ENCODE measurements at regions not wholly inside any gene's neighbourhood (a gene's known extent, or its start where the extent isn't known, plus 50 kb on each side); places are given as distances from the start of the nearest gene placed in this dataset.

DNA sequence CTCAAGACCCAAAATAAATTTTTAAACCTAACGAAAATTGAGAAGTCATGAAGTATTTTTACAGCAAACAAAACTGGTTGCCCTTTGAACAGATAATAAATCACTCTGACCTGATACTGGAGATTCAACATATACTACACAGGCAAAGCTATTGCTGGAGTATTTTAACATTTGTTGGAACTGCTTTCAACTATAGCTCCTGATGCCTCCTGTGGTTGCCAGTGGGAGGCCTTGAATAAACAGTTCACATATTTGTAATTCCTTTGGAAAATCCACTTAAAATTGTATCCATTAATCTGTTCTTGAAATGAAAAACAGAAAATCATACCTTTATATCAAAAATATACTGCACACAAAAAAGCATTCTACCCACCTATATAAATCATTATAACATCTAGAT lies 605.1 kb downstream of the KCTD8 start:
- Histone ChIP-seq H4K12ac (ENCODE audit: low read depth, low read length) (no peak overlapping the region), H2BK120ac (ENCODE audit: insufficient read depth, low read length, poor library complexity) (no peak overlapping the region), H3K4me1 (ENCODE audit: control insufficient read depth in 1 of 2, insufficient read depth in 2 of 2, low read length in 2 of 2) (no peaks in the 10 kb centered on the region), H4K8ac (ENCODE audit: low read depth, low read length) (no peak overlapping the region), H3K18ac (ENCODE audit: low read length) (no peak overlapping the region), H3K36me3 (ENCODE audit: control insufficient read depth in 1 of 2, insufficient read depth in 2 of 2, low read length in 2 of 2) (no peaks in the 10 kb centered on the region), H3K9ac (ENCODE audit: low read length) (no peak overlapping the region), H2BK12ac (ENCODE audit: low read length) (no peak overlapping the region), H3K23ac (ENCODE audit: low read length) (no peak overlapping the region), H2BK5ac (ENCODE audit: low read depth, low read length, poor library complexity) (no peak overlapping the region), H3K27me3 (ENCODE audit: insufficient read depth, low read length) (no peaks in the 10 kb centered on the region), H3K4me3 (ENCODE audit: low read depth, low read length) (no peak overlapping the region), H3K9me3 (ENCODE audit: insufficient read depth, low read depth, low read length) (peaks cover 6% of the 10 kb centered on the region), H3K79me1 (ENCODE audit: low read length) (no peaks in the 10 kb centered on the region), H3K14ac (ENCODE audit: low read length) (no peak overlapping the region), H4K91ac (ENCODE audit: low read depth, low read length) (no peak overlapping the region), H3K27ac (ENCODE audit: low read depth, low read length) (no peak overlapping the region), H3K4ac (ENCODE audit: low read depth, low read length) (no peak overlapping the region), H3K79me2 (ENCODE audit: control insufficient read depth, insufficient read depth, low read length, poor library complexity) (no peaks in the 10 kb centered on the region), H2AK5ac (ENCODE audit: low read length) (no peak overlapping the region), H2AFZ (ENCODE audit: insufficient read depth, low read length, poor library complexity) (no peak overlapping the region), H3K4me2 (ENCODE audit: low read length) (no peak overlapping the region)
- DNase-seq, result no peak
- WGBS (ENCODE audit: extremely low coverage, insufficient coverage, insufficient read length), result no CpG with 5 or more reads among the region's 1 CpG

DNA sequence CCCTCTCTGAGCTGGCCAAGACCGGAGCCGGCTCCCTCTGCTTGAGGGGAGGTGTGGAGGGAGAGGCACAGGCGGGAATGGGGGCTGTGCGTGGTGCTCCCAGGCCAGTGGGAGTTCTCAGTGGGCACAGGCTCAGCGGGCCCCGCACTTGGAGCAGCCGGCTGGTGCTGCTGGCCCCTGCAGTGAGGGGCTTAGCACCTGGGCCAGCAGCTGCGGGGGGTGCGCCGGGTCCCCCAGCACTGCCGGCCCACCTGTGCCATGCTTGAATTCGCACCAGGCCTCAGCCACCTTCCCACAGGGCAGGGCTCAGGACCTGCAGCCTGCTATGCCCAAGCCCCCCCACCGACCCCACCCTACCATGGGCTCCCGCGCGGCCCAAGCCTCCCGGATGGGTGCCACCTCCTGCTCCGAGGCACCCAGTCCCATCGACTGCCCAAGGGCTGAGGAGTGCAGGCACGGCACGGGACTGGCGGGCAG lies 602.5 kb downstream of the KCTD8 start:
- H2AK5ac ChIP-seq (ENCODE audit: low read length), result no peak overlapping the region
- no peak overlapping the region for H4K12ac ChIP-seq (ENCODE audit: low read depth, low read length)
- H2BK120ac ChIP-seq (ENCODE audit: insufficient read depth, low read length, poor library complexity), result no peak overlapping the region

DNA sequence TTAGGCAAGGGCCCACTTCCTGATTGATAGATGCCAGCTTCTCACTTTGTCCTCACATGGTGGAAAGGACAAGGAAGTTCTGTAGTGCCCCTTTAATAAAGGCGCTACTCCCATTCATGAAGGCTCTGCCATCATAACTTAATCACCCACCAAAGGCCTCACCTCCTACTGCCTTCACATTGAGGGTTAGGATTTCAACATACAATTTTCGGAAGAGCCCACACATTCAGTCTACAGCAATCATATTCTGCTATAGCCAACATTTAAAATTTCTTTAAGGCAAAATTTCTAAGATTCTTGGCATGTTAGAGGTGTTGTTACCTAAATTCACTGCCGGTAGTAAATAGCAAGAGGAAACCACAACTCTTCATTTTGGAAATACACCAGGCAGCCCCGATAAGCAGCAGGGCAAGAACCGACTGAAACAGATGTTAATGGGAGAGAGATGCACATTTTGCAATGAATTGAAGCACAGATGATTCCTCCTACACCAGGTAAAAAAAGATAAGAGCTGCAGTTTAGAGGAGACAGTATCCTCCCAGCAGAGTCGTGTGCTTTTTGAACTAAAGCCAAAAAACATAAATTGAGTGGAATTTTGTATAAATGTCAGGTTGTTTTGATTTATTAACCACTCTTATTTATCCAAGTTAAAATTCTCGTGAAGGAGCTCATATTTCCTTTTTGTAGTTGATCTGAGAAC lies 594.9 kb downstream of the KCTD8 start:
- H3K4me1 ChIP-seq (ENCODE audit: control insufficient read depth in 1 of 2, insufficient read depth in 2 of 2, low read length in 2 of 2), result no peaks in the 10 kb centered on the region
- no CpG with 5 or more reads among the region's 7 CpGs for WGBS (ENCODE audit: extremely low coverage, insufficient coverage, insufficient read length)
- H3K9ac ChIP-seq (ENCODE audit: low read length), result no peak overlapping the region
- H3K36me3 ChIP-seq (ENCODE audit: control insufficient read depth in 1 of 2, insufficient read depth in 2 of 2, low read length in 2 of 2), result no peaks in the 10 kb centered on the region
- DNase-seq, result no peak
- H3K14ac ChIP-seq (ENCODE audit: low read length), result no peak overlapping the region
- H4K12ac ChIP-seq (ENCODE audit: low read depth, low read length), result no peak overlapping the region
- H3K27ac ChIP-seq (ENCODE audit: low read depth, low read length), result no peak overlapping the region
- H2BK12ac ChIP-seq (ENCODE audit: low read length), result no peak overlapping the region
- H3K4me3 ChIP-seq (ENCODE audit: low read depth, low read length), result no peak overlapping the region
- no peak overlapping the region for H3K23ac ChIP-seq (ENCODE audit: low read length)
- H4K91ac ChIP-seq (ENCODE audit: low read depth, low read length), result no peak overlapping the region
- H4K8ac ChIP-seq (ENCODE audit: low read depth, low read length), result no peak overlapping the region
- no peaks in the 10 kb centered on the region for H3K79me2 ChIP-seq (ENCODE audit: control insufficient read depth, insufficient read depth, low read length, poor library complexity)
- H3K18ac ChIP-seq (ENCODE audit: low read length), result no peak overlapping the region
- no peak overlapping the region for H3K4me2 ChIP-seq (ENCODE audit: low read length)
- H3K27me3 ChIP-seq (ENCODE audit: insufficient read depth, low read length), result no peaks in the 10 kb centered on the region
- H3K79me1 ChIP-seq (ENCODE audit: low read length), result no peaks in the 10 kb centered on the region
- H2AFZ ChIP-seq (ENCODE audit: insufficient read depth, low read length, poor library complexity), result no peak overlapping the region
- H3K9me3 ChIP-seq (ENCODE audit: insufficient read depth, low read depth, low read length), result no peaks in the 10 kb centered on the region
- no peak overlapping the region for H2BK120ac ChIP-seq (ENCODE audit: insufficient read depth, low read length, poor library complexity)
- H2AK5ac ChIP-seq (ENCODE audit: low read length), result no peak overlapping the region
- H3K4ac ChIP-seq (ENCODE audit: low read depth, low read length), result no peak overlapping the region
- no peak overlapping the region for H2BK5ac ChIP-seq (ENCODE audit: low read depth, low read length, poor library complexity)

More for the DNA sequence above, 602.5 kb downstream of the KCTD8 start:
- no peak for DNase-seq
- H2BK5ac ChIP-seq (ENCODE audit: low read depth, low read length, poor library complexity), result no peak overlapping the region
- H3K9ac ChIP-seq (ENCODE audit: low read length), result no peak overlapping the region
- WGBS (ENCODE audit: extremely low coverage, insufficient coverage, insufficient read length), result no CpG with 5 or more reads among the region's 22 CpGs
- no peaks in the 10 kb centered on the region for H3K79me2 ChIP-seq (ENCODE audit: control insufficient read depth, insufficient read depth, low read length, poor library complexity)
- no peak overlapping the region for H4K8ac ChIP-seq (ENCODE audit: low read depth, low read length)
- no peak overlapping the region for H3K23ac ChIP-seq (ENCODE audit: low read length)
- no peaks in the 10 kb centered on the region for H3K4me1 ChIP-seq (ENCODE audit: control insufficient read depth in 1 of 2, insufficient read depth in 2 of 2, low read length in 2 of 2)
- no peak overlapping the region for H3K27ac ChIP-seq (ENCODE audit: low read depth, low read length)
- no peak overlapping the region for H4K91ac ChIP-seq (ENCODE audit: low read depth, low read length)
- no peaks in the 10 kb centered on the region for H3K27me3 ChIP-seq (ENCODE audit: insufficient read depth, low read length)
- H3K4ac ChIP-seq (ENCODE audit: low read depth, low read length), result no peak overlapping the region
- no peak overlapping the region for H2BK12ac ChIP-seq (ENCODE audit: low read length)
- H3K36me3 ChIP-seq (ENCODE audit: control insufficient read depth in 1 of 2, insufficient read depth in 2 of 2, low read length in 2 of 2), result no peaks in the 10 kb centered on the region
- H3K79me1 ChIP-seq (ENCODE audit: low read length), result no peaks in the 10 kb centered on the region
- H3K14ac ChIP-seq (ENCODE audit: low read length), result no peak overlapping the region
- H3K4me3 ChIP-seq (ENCODE audit: low read depth, low read length), result no peak overlapping the region
- H3K9me3 ChIP-seq (ENCODE audit: insufficient read depth, low read depth, low read length), result peaks cover 6% of the 10 kb centered on the region
- no peak overlapping the region for H3K18ac ChIP-seq (ENCODE audit: low read length)
- no peak overlapping the region for H3K4me2 ChIP-seq (ENCODE audit: low read length)
- H2AFZ ChIP-seq (ENCODE audit: insufficient read depth, low read length, poor library complexity), result no peak overlapping the region

DNA sequence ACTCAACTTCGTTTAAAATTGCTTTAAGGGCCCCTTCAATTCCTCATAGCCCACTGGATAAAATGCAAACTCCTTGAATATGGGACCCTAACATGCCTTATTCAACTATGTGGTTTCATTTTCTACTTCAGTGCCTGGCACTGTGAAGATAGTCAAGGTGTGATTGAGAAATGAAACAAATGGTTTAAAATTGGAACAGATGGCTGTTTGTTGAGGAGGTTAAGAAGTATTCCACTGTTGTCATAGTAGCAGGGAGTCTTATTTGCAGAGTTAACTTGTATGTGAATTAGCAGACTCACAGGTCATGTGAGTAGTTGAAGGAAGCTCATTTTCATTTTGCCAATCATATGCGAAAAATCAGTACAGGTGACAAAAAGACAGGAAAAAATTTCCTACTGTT lies 593.3 kb downstream of the KCTD8 start:
- no CpG with 5 or more reads among the region's 2 CpGs for WGBS (ENCODE audit: extremely low coverage, insufficient coverage, insufficient read length)
- H4K12ac ChIP-seq (ENCODE audit: low read depth, low read length), result no peak overlapping the region
- H3K18ac ChIP-seq (ENCODE audit: low read length), result no peak overlapping the region
- H3K4me1 ChIP-seq (ENCODE audit: control insufficient read depth in 1 of 2, insufficient read depth in 2 of 2, low read length in 2 of 2), result no peaks in the 10 kb centered on the region
- H2AK5ac ChIP-seq (ENCODE audit: low read length), result no peak overlapping the region
- H3K23ac ChIP-seq (ENCODE audit: low read length), result no peak overlapping the region
- no peaks in the 10 kb centered on the region for H3K27me3 ChIP-seq (ENCODE audit: insufficient read depth, low read length)
- no peaks in the 10 kb centered on the region for H3K79me2 ChIP-seq (ENCODE audit: control insufficient read depth, insufficient read depth, low read length, poor library complexity)
- no peak overlapping the region for H2AFZ ChIP-seq (ENCODE audit: insufficient read depth, low read length, poor library complexity)
- H2BK120ac ChIP-seq (ENCODE audit: insufficient read depth, low read length, poor library complexity), result no peak overlapping the region
- H3K4me3 ChIP-seq (ENCODE audit: low read depth, low read length), result no peak overlapping the region
- no peak overlapping the region for H3K27ac ChIP-seq (ENCODE audit: low read depth, low read length)
- H2BK12ac ChIP-seq (ENCODE audit: low read length), result no peak overlapping the region
- H3K36me3 ChIP-seq (ENCODE audit: control insufficient read depth in 1 of 2, insufficient read depth in 2 of 2, low read length in 2 of 2), result no peaks in the 10 kb centered on the region
- DNase-seq, result no peak
- H3K4me2 ChIP-seq (ENCODE audit: low read length), result no peak overlapping the region
- H3K14ac ChIP-seq (ENCODE audit: low read length), result no peak overlapping the region
- H4K91ac ChIP-seq (ENCODE audit: low read depth, low read length), result no peak overlapping the region
- no peak overlapping the region for H4K8ac ChIP-seq (ENCODE audit: low read depth, low read length)
- no peak overlapping the region for H2BK5ac ChIP-seq (ENCODE audit: low read depth, low read length, poor library complexity)
- no peak overlapping the region for H3K9ac ChIP-seq (ENCODE audit: low read length)
- no peaks in the 10 kb centered on the region for H3K79me1 ChIP-seq (ENCODE audit: low read length)
- no peak overlapping the region for H3K4ac ChIP-seq (ENCODE audit: low read depth, low read length)
- H3K9me3 ChIP-seq (ENCODE audit: insufficient read depth, low read depth, low read length), result no peaks in the 10 kb centered on the region

Data from trophoblast cell (in vitro differentiated cells and primary cell).